Ishikawa (cell line): ENCODE measurements at regions not wholly inside any gene's neighbourhood (a gene's known extent, or its start where the extent isn't known, plus 50 kb on each side); places are given as distances from the start of the nearest gene placed in this dataset.

ENCODE experiments used
- CREB1 ChIP-seq: IDR thresholded peaks from 2 replicates; pipeline ENCODE4 v1.6.1; 2012; ENCODE audit warnings: low read depth
- EP300 ChIP-seq: IDR thresholded peaks from 2 replicates; pipeline ENCODE4 v1.6.1; 2012; ENCODE audit warnings: borderline replicate concordance
- MAX ChIP-seq: IDR thresholded peaks from 2 replicates; pipeline ENCODE4 v1.6.1; 2012
- TAF1 ChIP-seq: IDR thresholded peaks from 2 replicates; pipeline ENCODE4 v1.6.1; 2012; ENCODE audit warnings: low read depth, mild to moderate bottlenecking
- TCF12 ChIP-seq: IDR thresholded peaks from 2 replicates; pipeline ENCODE4 v1.6.1; 2012; ENCODE audit warnings: low read depth
- YY1 ChIP-seq: IDR thresholded peaks from 2 replicates; pipeline ENCODE4 v1.6.1; 2012; ENCODE audit warnings: low read depth
- ZBTB7A ChIP-seq: IDR thresholded peaks from 2 replicates; pipeline ENCODE4 v1.6.1; 2012; ENCODE audit warnings: low read depth

DNA sequence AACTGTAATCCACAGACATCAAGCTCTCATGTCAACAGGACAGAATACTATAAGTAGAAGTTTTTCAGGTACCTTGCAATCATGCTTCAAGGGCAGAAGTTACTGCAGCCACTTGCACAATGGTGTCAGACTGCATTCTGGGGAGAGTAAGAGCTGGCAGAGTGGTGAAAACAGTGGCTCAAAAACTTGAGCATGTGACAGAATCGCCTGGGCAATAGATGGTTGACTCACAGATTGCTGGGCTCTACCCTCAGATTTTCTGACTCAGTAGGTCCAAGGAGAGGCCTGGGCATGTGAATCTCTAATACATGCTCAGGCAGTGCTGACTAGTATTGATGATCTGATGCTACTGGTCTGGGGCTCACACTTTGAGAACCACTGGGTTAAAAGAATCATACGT, 187.8 kb downstream of the TBX5 start:
- TF ChIP-seq TAF1: no peak
- TF ChIP-seq CREB1: no peak
- no peak for TF ChIP-seq YY1
- TF ChIP-seq EP300: no peak
- no peak for TF ChIP-seq MAX
- TF ChIP-seq TCF12: no peak
- TF ChIP-seq ZBTB7A: no peak
